T-helper 2 cell treated with Interferon-gamma antibody and Interleukin-4, amounts not matched to agents 5 μg/mL and 100 μg/mL, for 36 hours (primary cell): ENCODE measurements at regions not wholly inside any gene's neighbourhood (a gene's known extent, or its start where the extent isn't known, plus 50 kb on each side); places are given as distances from the start of the nearest gene placed in this dataset.

Source experiments
- DNase-seq: peaks from one replicate; pipeline ENCODE4 v3.0.0; 2021; ENCODE audit warnings: low spot score
- H3K27ac Mint-ChIP-seq: one replicate; pipeline ENCODE4 v1.8.0; 2021; ENCODE audit warnings: mild to moderate bottlenecking, mixed read lengths
- H3K27me3 Mint-ChIP-seq: one replicate; pipeline ENCODE4 v1.8.0; 2021; ENCODE audit warnings: low read depth, mixed read lengths
- H3K36me3 Mint-ChIP-seq: one replicate; pipeline ENCODE4 v1.8.0; 2021; ENCODE audit warnings: low read depth, mixed read lengths
- H3K4me1 Mint-ChIP-seq: one replicate; pipeline ENCODE4 v1.8.0; 2021; ENCODE audit warnings: low read depth, mixed read lengths
- H3K4me3 Mint-ChIP-seq: one replicate; pipeline ENCODE4 v1.8.0; 2022; ENCODE audit warnings: mild to moderate bottlenecking, moderate library complexity, mixed read lengths
- H3K9me3 Mint-ChIP-seq: one replicate; pipeline ENCODE4 v1.8.0; 2021; ENCODE audit warnings: mixed read lengths

- Mint-ChIP-seq H3K27me3 (no peaks in the 10 kb centered on the region), H3K4me1 (no peaks in the 10 kb centered on the region), H3K4me3 (no peak overlapping the region), H3K27ac (no peak overlapping the region), H3K36me3 (no peaks in the 10 kb centered on the region), H3K9me3 (peaks cover 18% of the 10 kb centered on the region)
- no peak for DNase-seq
These were observed 2047.9 kb downstream of the ARAP2 start for GRCh38 chr4:34196375-34196774.

GRCh38 chr4:34198966-34199365 is 2045.3 kb downstream of the ARAP2 start:
- no peak overlapping the region for H3K27ac Mint-ChIP-seq
- H3K36me3 Mint-ChIP-seq: no peaks in the 10 kb centered on the region
- no peaks in the 10 kb centered on the region for H3K27me3 Mint-ChIP-seq

GRCh38 chr4:34200535-34200934 is 2043.8 kb downstream of the ARAP2 start:
- H3K27me3 Mint-ChIP-seq: no peaks in the 10 kb centered on the region
- peaks cover 27% of the 10 kb centered on the region for H3K9me3 Mint-ChIP-seq
- DNase-seq: no peak
- H3K27ac Mint-ChIP-seq: no peak overlapping the region
- H3K36me3 Mint-ChIP-seq: no peaks in the 10 kb centered on the region
- no peak overlapping the region for H3K4me3 Mint-ChIP-seq
- H3K4me1 Mint-ChIP-seq: no peaks in the 10 kb centered on the region

More at GRCh38 chr4:34198966-34199365, 2045.3 kb downstream of the ARAP2 start:
- Mint-ChIP-seq H3K9me3 (peaks cover 21% of the 10 kb centered on the region), H3K4me3 (no peak overlapping the region), H3K4me1 (no peaks in the 10 kb centered on the region)
- DNase-seq: no peak

GRCh38 chr4:34202154-34202553 is 2042.2 kb downstream of the ARAP2 start:
- Mint-ChIP-seq H3K27me3 (no peaks in the 10 kb centered on the region), H3K27ac (no peak overlapping the region), H3K36me3 (no peaks in the 10 kb centered on the region), H3K4me3 (no peak overlapping the region), H3K4me1 (no peaks in the 10 kb centered on the region), H3K9me3 (peaks cover 29% of the 10 kb centered on the region)
- DNase-seq: no peak

- Mint-ChIP-seq H3K27ac (no peak overlapping the region), H3K4me1 (no peaks in the 10 kb centered on the region), H3K9me3 (peaks cover 44% of the 10 kb centered on the region), H3K36me3 (no peaks in the 10 kb centered on the region), H3K4me3 (no peak overlapping the region), H3K27me3 (no peaks in the 10 kb centered on the region)
- no peak for DNase-seq
These were observed 2023.7 kb downstream of the ARAP2 start for GRCh38 chr4:34220601-34221000.

- H3K27me3 Mint-ChIP-seq: no peaks in the 10 kb centered on the region
- peaks cover 41% of the 10 kb centered on the region for H3K9me3 Mint-ChIP-seq
- no peak for DNase-seq
- no peaks in the 10 kb centered on the region for H3K4me1 Mint-ChIP-seq
- no peak overlapping the region for H3K4me3 Mint-ChIP-seq
- no peak overlapping the region for H3K27ac Mint-ChIP-seq
- no peaks in the 10 kb centered on the region for H3K36me3 Mint-ChIP-seq
These were observed 2022.3 kb downstream of the ARAP2 start for GRCh38 chr4:34221986-34222385.

- Mint-ChIP-seq H3K27me3 (no peaks in the 10 kb centered on the region), H3K27ac (no peak overlapping the region), H3K4me1 (no peaks in the 10 kb centered on the region), H3K9me3 (peaks cover 50% of the 10 kb centered on the region), H3K4me3 (no peak overlapping the region), H3K36me3 (no peaks in the 10 kb centered on the region)
- DNase-seq: no peak
These were observed 2008.2 kb downstream of the ARAP2 start for GRCh38 chr4:34236118-34236517.

GRCh38 chr4:34245276-34245675 is 1999.0 kb downstream of the ARAP2 start:
- no peaks in the 10 kb centered on the region for H3K27me3 Mint-ChIP-seq
- H3K4me3 Mint-ChIP-seq: no peak overlapping the region
- H3K36me3 Mint-ChIP-seq: no peaks in the 10 kb centered on the region
- H3K4me1 Mint-ChIP-seq: no peaks in the 10 kb centered on the region
- DNase-seq: no peak
- H3K9me3 Mint-ChIP-seq: peaks cover 31% of the 10 kb centered on the region
- H3K27ac Mint-ChIP-seq: no peak overlapping the region

- peaks cover 33% of the 10 kb centered on the region for H3K9me3 Mint-ChIP-seq
- H3K36me3 Mint-ChIP-seq: no peaks in the 10 kb centered on the region
- no peak for DNase-seq
- H3K27me3 Mint-ChIP-seq: no peaks in the 10 kb centered on the region
- no peak overlapping the region for H3K4me3 Mint-ChIP-seq
- no peak overlapping the region for H3K27ac Mint-ChIP-seq
- no peaks in the 10 kb centered on the region for H3K4me1 Mint-ChIP-seq
These were observed 1993.8 kb downstream of the ARAP2 start for GRCh38 chr4:34250562-34250961.

GRCh38 chr4:34253239-34253638 is 1991.1 kb downstream of the ARAP2 start:
- H3K4me3 Mint-ChIP-seq: no peak overlapping the region
- H3K27ac Mint-ChIP-seq: no peak overlapping the region
- no peak for DNase-seq
- no peaks in the 10 kb centered on the region for H3K4me1 Mint-ChIP-seq
- peaks cover 40% of the 10 kb centered on the region for H3K9me3 Mint-ChIP-seq
- H3K27me3 Mint-ChIP-seq: no peaks in the 10 kb centered on the region
- H3K36me3 Mint-ChIP-seq: no peaks in the 10 kb centered on the region

GRCh38 chr4:34258176-34258575 is 1986.1 kb downstream of the ARAP2 start:
- Mint-ChIP-seq H3K36me3 (no peaks in the 10 kb centered on the region), H3K27ac (no peak overlapping the region), H3K27me3 (no peaks in the 10 kb centered on the region), H3K9me3 (peaks cover 25% of the 10 kb centered on the region), H3K4me1 (no peaks in the 10 kb centered on the region), H3K4me3 (no peak overlapping the region)
- no peak for DNase-seq

- no peak overlapping the region for H3K4me3 Mint-ChIP-seq
- H3K36me3 Mint-ChIP-seq: no peaks in the 10 kb centered on the region
- peaks cover 42% of the 10 kb centered on the region for H3K9me3 Mint-ChIP-seq
- DNase-seq: no peak
- H3K27ac Mint-ChIP-seq: no peak overlapping the region
- H3K27me3 Mint-ChIP-seq: no peaks in the 10 kb centered on the region
- no peaks in the 10 kb centered on the region for H3K4me1 Mint-ChIP-seq
These were observed 1982.5 kb downstream of the ARAP2 start for GRCh38 chr4:34261799-34262314.

GRCh38 chr4:34269613-34270012 is 1974.7 kb downstream of the ARAP2 start:
- Mint-ChIP-seq H3K36me3 (no peaks in the 10 kb centered on the region), H3K4me1 (no peaks in the 10 kb centered on the region)

GRCh38 chr4:34271479-34272355 is 1972.6 kb downstream of the ARAP2 start:
- Mint-ChIP-seq H3K27me3 (no peaks in the 10 kb centered on the region), H3K36me3 (no peaks in the 10 kb centered on the region), H3K27ac (no peak overlapping the region), H3K4me3 (no peak overlapping the region), H3K9me3 (peaks cover 46% of the 10 kb centered on the region), H3K4me1 (no peaks in the 10 kb centered on the region)
- no peak for DNase-seq

More at GRCh38 chr4:34269613-34270012, 1974.7 kb downstream of the ARAP2 start:
- Mint-ChIP-seq H3K27ac (no peak overlapping the region), H3K9me3 (peaks cover 46% of the 10 kb centered on the region), H3K27me3 (no peaks in the 10 kb centered on the region), H3K4me3 (no peak overlapping the region)
- no peak for DNase-seq
